ENCODE measurements at regions not wholly inside any gene's neighbourhood (a gene's known extent, or its start where the extent isn't known, plus 50 kb on each side); places are given as distances from the start of the nearest gene placed in this dataset.

DNA sequence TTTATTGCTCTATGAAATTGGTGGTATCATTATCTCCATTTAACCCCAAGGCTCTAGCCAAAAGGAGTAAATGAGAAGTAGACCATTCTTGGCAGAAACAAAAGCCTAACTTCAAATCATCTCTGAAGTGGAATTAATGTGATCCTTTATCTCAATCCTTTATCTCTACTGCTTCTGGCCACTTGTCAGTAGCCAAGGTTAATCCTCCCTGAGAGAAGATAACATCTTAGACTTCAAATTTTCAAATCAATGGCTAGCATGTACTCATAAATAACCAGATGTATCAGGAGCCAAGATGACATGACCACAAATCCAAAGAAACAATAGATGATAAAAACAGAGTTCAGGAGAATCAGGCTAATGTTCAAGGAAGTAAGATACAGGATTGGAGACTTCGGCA lies 123.1 kb upstream of the RASSF8 start:
- TF ChIP-seq CTCF (IDR thresholded peaks at IDR 0.05; ENCODE audit: borderline replicate concordance, extremely low read depth, low read length, poor library complexity, severe bottlenecking), result no peak
- TF ChIP-seq EZH2 (IDR thresholded peaks at IDR 0.05; ENCODE audit: borderline replicate concordance, low read depth, low read length, severe bottlenecking), result no peak
- H4K20me1 ChIP-seq (ENCODE audit: insufficient read depth, low read length), result no peaks in the 10 kb centered on the region
- no peak overlapping the region for H2AFZ ChIP-seq (ENCODE audit: low read depth, low read length)
- no peak for DNase-seq
- no peak overlapping the region for H3K4me2 ChIP-seq (ENCODE audit: insufficient read depth, low read length)
- H3K9me3 ChIP-seq (ENCODE audit: insufficient read depth, low read length, severe bottlenecking), result no peaks in the 10 kb centered on the region
- no peak overlapping the region for H3K27ac ChIP-seq (ENCODE audit: low read length)
- no peaks in the 10 kb centered on the region for H3K4me1 ChIP-seq (ENCODE audit: insufficient read depth, low read length)
- ATAC-seq (ENCODE audit: insufficient read depth, low read depth), result no peak
- H3K9ac ChIP-seq (ENCODE audit: low read depth, low read length), result no peak overlapping the region
- no peaks in the 10 kb centered on the region for H3K79me2 ChIP-seq (ENCODE audit: insufficient read depth, low read length)
- no peaks in the 10 kb centered on the region for H3K27me3 ChIP-seq (ENCODE audit: insufficient read depth, low read length, poor library complexity)
- H3K36me3 ChIP-seq (ENCODE audit: insufficient read depth, low read length), result no peaks in the 10 kb centered on the region
- no peak overlapping the region for H3K4me3 ChIP-seq (ENCODE audit: low read depth in 1 of 2, low read length in 2 of 2)

- Histone ChIP-seq H3K4me1 (ENCODE audit: insufficient read depth, low read length) (no peaks in the 10 kb centered on the region), H3K27ac (ENCODE audit: low read length) (no peak overlapping the region), H3K79me2 (ENCODE audit: insufficient read depth, low read length) (no peaks in the 10 kb centered on the region), H3K4me2 (ENCODE audit: insufficient read depth, low read length) (no peak overlapping the region), H3K4me3 (ENCODE audit: low read depth in 1 of 2, low read length in 2 of 2) (no peak overlapping the region), H3K36me3 (ENCODE audit: insufficient read depth, low read length) (no peaks in the 10 kb centered on the region), H3K27me3 (ENCODE audit: insufficient read depth, low read length, poor library complexity) (no peaks in the 10 kb centered on the region), H4K20me1 (ENCODE audit: insufficient read depth, low read length) (no peaks in the 10 kb centered on the region), H3K9me3 (ENCODE audit: insufficient read depth, low read length, severe bottlenecking) (no peaks in the 10 kb centered on the region), H3K9ac (ENCODE audit: low read depth, low read length) (no peak overlapping the region), H2AFZ (ENCODE audit: low read depth, low read length) (no peak overlapping the region)
- ATAC-seq (ENCODE audit: insufficient read depth, low read depth) (no peak), DNase-seq (no peak)
- TF ChIP-seq CTCF (IDR thresholded peaks at IDR 0.05; ENCODE audit: borderline replicate concordance, extremely low read depth, low read length, poor library complexity, severe bottlenecking) (no peak), EZH2 (IDR thresholded peaks at IDR 0.05; ENCODE audit: borderline replicate concordance, low read depth, low read length, severe bottlenecking) (no peak)
Measured at GRCh38 chr12:25838007-25838406, 120.5 kb upstream of the RASSF8 start.

DNA sequence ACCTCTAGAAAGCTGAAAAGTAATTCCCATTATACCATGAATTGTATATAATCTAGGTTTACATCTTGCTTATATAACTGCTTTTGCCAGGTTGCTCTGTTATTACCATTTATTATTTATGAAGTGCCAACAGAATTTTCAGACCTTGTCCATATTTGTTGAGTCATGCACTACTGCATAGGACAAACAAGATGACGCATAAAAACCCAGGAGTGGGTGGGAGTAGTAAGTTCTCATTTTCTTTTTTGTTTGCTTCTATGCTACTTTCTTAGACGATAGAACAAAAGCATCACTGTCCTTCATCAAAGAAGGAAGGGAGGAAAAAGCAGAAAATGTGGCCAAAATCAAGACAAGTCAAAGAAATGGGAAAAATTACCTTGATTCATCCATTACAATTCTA lies 119.0 kb upstream of the RASSF8 start:
- Histone ChIP-seq H3K79me2 (ENCODE audit: insufficient read depth, low read length) (no peaks in the 10 kb centered on the region), H3K9ac (ENCODE audit: low read depth, low read length) (no peak overlapping the region), H3K27me3 (ENCODE audit: insufficient read depth, low read length, poor library complexity) (no peaks in the 10 kb centered on the region), H3K27ac (ENCODE audit: low read length) (no peak overlapping the region), H3K9me3 (ENCODE audit: insufficient read depth, low read length, severe bottlenecking) (no peaks in the 10 kb centered on the region), H2AFZ (ENCODE audit: low read depth, low read length) (no peak overlapping the region), H3K36me3 (ENCODE audit: insufficient read depth, low read length) (no peaks in the 10 kb centered on the region), H3K4me1 (ENCODE audit: insufficient read depth, low read length) (no peaks in the 10 kb centered on the region), H3K4me2 (ENCODE audit: insufficient read depth, low read length) (no peak overlapping the region), H3K4me3 (ENCODE audit: low read depth in 1 of 2, low read length in 2 of 2) (no peak overlapping the region), H4K20me1 (ENCODE audit: insufficient read depth, low read length) (no peaks in the 10 kb centered on the region)
- TF ChIP-seq EZH2 (IDR thresholded peaks at IDR 0.05; ENCODE audit: borderline replicate concordance, low read depth, low read length, severe bottlenecking) (no peak), CTCF (IDR thresholded peaks at IDR 0.05; ENCODE audit: borderline replicate concordance, extremely low read depth, low read length, poor library complexity, severe bottlenecking) (no peak)
- DNase-seq (no peak), ATAC-seq (ENCODE audit: insufficient read depth, low read depth) (no peak)

Data from DND-41 (cell line).